SU-DHL-6 (cell line): ENCODE measurements at regions not wholly inside any gene's neighbourhood (a gene's known extent, or its start where the extent isn't known, plus 50 kb on each side); places are given as distances from the start of the nearest gene placed in this dataset.

ENCODE experiments used
- H2AFZ ChIP-seq: fragments of 200-600 bp; sonication (generic); 2 replicates; pipeline ENCODE4 v1.6.1; 2014; ENCODE audit warnings: low read depth, mild to moderate bottlenecking, moderate library complexity, mixed read lengths, antibody characterized with exemption, low read length; ENCODE audit not compliant: severe bottlenecking
- H3F3A ChIP-seq: fragments of 200-600 bp; shearing (Covaris generic); 2 replicates; pipeline ENCODE4 v1.6.0; 2016; ENCODE audit warnings: antibody characterized with exemption, mild to moderate bottlenecking; ENCODE audit not compliant: insufficient read depth
- H3K27ac ChIP-seq: fragments of 200-600 bp; sonication (generic); 2 replicates; pipeline ENCODE4 v1.5.1; 2016; ENCODE audit warnings: low read depth, mild to moderate bottlenecking, low read length, moderate library complexity, mixed read lengths
- H3K27me3 ChIP-seq: fragments of 200-600 bp; sonication (generic), shearing (Covaris generic); 2 replicates; pipeline ENCODE4 v1.6.0; 2014; ENCODE audit warnings: mild to moderate bottlenecking, low read length
- H3K36me3 ChIP-seq: fragments of 200-600 bp; sonication (generic); 2 replicates; pipeline ENCODE4 v1.6.1; 2014; ENCODE audit warnings: mild to moderate bottlenecking, low read length, mixed read lengths
- H3K4me2 ChIP-seq: fragments of 300-600, 200-600 bp; shearing (Covaris generic), sonication (generic); 2 replicates; pipeline ENCODE4 v1.6.0; 2014; ENCODE audit warnings: low read length, low read depth, mild to moderate bottlenecking; ENCODE audit not compliant: poor library complexity, severe bottlenecking
- H3K4me3 ChIP-seq: fragments of 200-600 bp; sonication (generic); 2 replicates; pipeline ENCODE4 v1.5.1; 2014; ENCODE audit warnings: antibody characterized with exemption, low read length, mild to moderate bottlenecking, mixed read lengths; ENCODE audit not compliant: insufficient read depth, poor library complexity, severe bottlenecking
- H3K79me2 ChIP-seq: fragments of 200-600 bp; sonication (generic); 2 replicates; pipeline ENCODE4 v1.6.1; 2014; ENCODE audit warnings: mild to moderate bottlenecking, low read length, moderate library complexity; ENCODE audit not compliant: insufficient read depth
- H3K9ac ChIP-seq: fragments of 200-600 bp; sonication (generic); 2 replicates; pipeline ENCODE4 v1.7.0; 2014; ENCODE audit warnings: mild to moderate bottlenecking, low read length
- H3K9me2 ChIP-seq: fragments of 200-600 bp; sonication (generic); replicated peaks from 2 replicates; pipeline ENCODE4 v1.6.1; 2014; ENCODE audit warnings: low read length; ENCODE audit not compliant: insufficient read depth
- H3K9me3 ChIP-seq: fragments of 200-600 bp; sonication (generic); 2 replicates; pipeline ENCODE4 v1.6.1; 2014; ENCODE audit warnings: low read length, mixed read lengths; ENCODE audit not compliant: insufficient read depth
- H4K20me1 ChIP-seq: fragments of 200-600 bp; sonication (generic); 2 replicates; pipeline ENCODE4 v1.6.1; 2014; ENCODE audit warnings: low read depth, mild to moderate bottlenecking, antibody characterized with exemption, low read length, moderate library complexity, mixed read lengths
- CTCF ChIP-seq: fragments of 200-600 bp; sonication (generic); IDR thresholded peaks from one replicate; pipeline ENCODE4 v1.5.1; 2017; ENCODE audit warnings: antibody characterized with exemption, mild to moderate bottlenecking, low read length, moderate library complexity; ENCODE audit not compliant: insufficient read depth, poor library complexity, severe bottlenecking
- EZH2phosphoT487 ChIP-seq: fragments of 200-600 bp; sonication (generic), shearing (Covaris generic); conservative IDR thresholded peaks from 2 replicates; pipeline ENCODE4 v1.6.1; 2018; ENCODE audit warnings: mild to moderate bottlenecking, antibody characterized with exemption, low read length, moderate library complexity, mixed read lengths

GRCh38 chr21:17348849-17349248 is 164.0 kb upstream of the CXADR start:
- TF ChIP-seq EZH2phosphoT487: no peak
- TF ChIP-seq CTCF: no peak
- no peak overlapping the region for H3K4me2 ChIP-seq
- no peaks in the 10 kb centered on the region for H3K27me3 ChIP-seq
- no peak overlapping the region for H3K4me3 ChIP-seq
- no peaks in the 10 kb centered on the region for H4K20me1 ChIP-seq
- no peak overlapping the region for H3K9ac ChIP-seq
- H3K36me3 ChIP-seq: no peaks in the 10 kb centered on the region
- H2AFZ ChIP-seq: no peak overlapping the region
- no peaks in the 10 kb centered on the region for H3K9me2 ChIP-seq
- H3F3A ChIP-seq: no peaks in the 10 kb centered on the region
- no peaks in the 10 kb centered on the region for H3K9me3 ChIP-seq
- no peaks in the 10 kb centered on the region for H3K79me2 ChIP-seq
- no peak overlapping the region for H3K27ac ChIP-seq

- no peak overlapping the region for H3K4me2 ChIP-seq
- H3F3A ChIP-seq: no peaks in the 10 kb centered on the region
- no peak overlapping the region for H2AFZ ChIP-seq
- H3K9me2 ChIP-seq: no peaks in the 10 kb centered on the region
- no peaks in the 10 kb centered on the region for H3K79me2 ChIP-seq
- TF ChIP-seq CTCF (no peak), EZH2phosphoT487 (no peak)
- no peaks in the 10 kb centered on the region for H3K27me3 ChIP-seq
- H3K36me3 ChIP-seq: no peaks in the 10 kb centered on the region
- no peak overlapping the region for H3K27ac ChIP-seq
- no peak overlapping the region for H3K9ac ChIP-seq
- no peak overlapping the region for H3K4me3 ChIP-seq
- H3K9me3 ChIP-seq: no peaks in the 10 kb centered on the region
- H4K20me1 ChIP-seq: no peaks in the 10 kb centered on the region
Observed at GRCh38 chr21:17351766-17352165, 161.1 kb upstream of the CXADR start.

- no peaks in the 10 kb centered on the region for H3K79me2 ChIP-seq
- no peak overlapping the region for H3K27ac ChIP-seq
- no peaks in the 10 kb centered on the region for H3K9me3 ChIP-seq
- H3K9ac ChIP-seq: no peak overlapping the region
- H3K27me3 ChIP-seq: no peaks in the 10 kb centered on the region
- no peak for TF ChIP-seq CTCF
- TF ChIP-seq EZH2phosphoT487: no peak
- H3K4me2 ChIP-seq: no peak overlapping the region
- H4K20me1 ChIP-seq: no peaks in the 10 kb centered on the region
- no peak overlapping the region for H2AFZ ChIP-seq
- no peaks in the 10 kb centered on the region for H3K36me3 ChIP-seq
- no peak overlapping the region for H3K4me3 ChIP-seq
- no peaks in the 10 kb centered on the region for H3K9me2 ChIP-seq
- no peaks in the 10 kb centered on the region for H3F3A ChIP-seq
Observed at GRCh38 chr21:17352996-17353655, 159.7 kb upstream of the CXADR start.
